Psoas muscle (tissue), 7 donors: ENCODE measurements at regions not wholly inside any gene's neighbourhood (a gene's known extent, or its start where the extent isn't known, plus 50 kb on each side); places are given as distances from the start of the nearest gene placed in this dataset.
"Not testable (repeated sequence)": the region's sequence is repeated elsewhere in the genome, so short reads cannot be mapped to it uniquely, and the experiment has no call there.

Source experiments
- ATAC-seq, 4 donors: fragments of 200-7000 bp; cut with Tn5 transposase; one replicate each; pipeline ENCODE4 v1.9.1; 2020; ENCODE audit warnings: moderate library complexity in 3 of 4, mild to moderate bottlenecking in 2 of 4
- DNase-seq, 2 donors: peaks; one replicate each; pipeline ENCODE4 v3.0.0-alpha.2; 2020
- H3K27ac ChIP-seq: fragments of 200-600 bp; one replicate; pipeline ENCODE4 v1.8.0; 2022
- H3K27me3 ChIP-seq, 3 donors: fragments of 200-600 bp in 1 of 3; one replicate each; pipeline versions ENCODE4 v1.6.1 to v1.8.0; 2013 to 2022; ENCODE audit warnings: low read length in 2 of 3, mild to moderate bottlenecking in 2 of 3, moderate library complexity in 1 of 3; ENCODE audit not compliant: insufficient read depth in 3 of 3
- H3K36me3 ChIP-seq, 2 donors: fragments of 200-600 bp in 1 of 2; one replicate each; pipeline versions ENCODE4 v1.6.1 to v1.8.0; 2013 to 2022; ENCODE audit warnings: low read depth in 1 of 2, mild to moderate bottlenecking in 1 of 2, moderate library complexity in 1 of 2; ENCODE audit not compliant: insufficient read depth in 1 of 2
- H3K4me1 ChIP-seq: fragments of 200-600 bp; one replicate; pipeline ENCODE4 v1.8.0; 2022
- H3K4me3 ChIP-seq: fragments of 200-600 bp; one replicate; pipeline ENCODE4 v1.8.0; 2022; ENCODE audit warnings: mild to moderate bottlenecking
- H3K9me3 ChIP-seq: fragments of 200-600 bp; one replicate; pipeline ENCODE4 v1.8.0; 2022
- CTCF ChIP-seq: fragments of 200-600 bp; IDR thresholded peaks from one replicate; pipeline ENCODE4 v1.8.0; 2022; ENCODE audit warnings: antibody characterized with exemption
- WGBS, 3 donors: extraction: QIAGEN DNeasy Blood & Tissue Kit; methylation state at CpG; one replicate each; pipeline versions ENCODE4 v1.1.6 to v1.1.7; 2013; 5-methylcytosine and 5-hydroxymethylcytosine counted together
- intact Hi-C, 2 donors: fragments of 100-400 bp; cut with DNase I; formaldehyde crosslinking; loops; one replicate each; pipeline versions ENCODE4 v1.11.0 to v1.14.2; 2022
- donor health status: healthy with polysubstance abuse.
- donor health status: DM: no; HTN: no; CAD: no; lungs with moderate emphysema.
- donor health status: Bipolar disorder and iron deficiency.
- donor health status: healthy.
- donor health status: DM: yes; HTN: yes; CAD: no.
- donor health status: DM: no; HTN: no; CAD: no.
- donor health status: DM: yes; HTN: yes; CAD: no.

GRCh38 chr4:178215309-178215708, 773.1 kb upstream of the AGA start:
- intact Hi-C loops, result no loop called here

GRCh38 chr4:178215763-178216162, 773.5 kb upstream of the AGA start:
- Histone ChIP-seq H3K9me3 (peaks cover 3% of the 10 kb centered on the region), H3K4me3 (no peak overlapping the region), H3K36me3 (no peaks in the 10 kb centered on the region), H3K27me3 (no peaks in the 10 kb centered on the region), H3K4me1 (no peaks in the 10 kb centered on the region), H3K27ac (no peak overlapping the region)
- no peak for DNase-seq
- WGBS, 3 donors, result 71 to 78% (median 72%) methylated on average over 1 of the region's 1 CpG
- no peak for ATAC-seq
- intact Hi-C loops, result no loop called here
- no peak for TF ChIP-seq CTCF

More at GRCh38 chr4:178215309-178215708, 773.1 kb upstream of the AGA start:
- H3K27ac ChIP-seq, result no peak overlapping the region
- H3K4me1 ChIP-seq, result no peaks in the 10 kb centered on the region
- no peak for ATAC-seq
- no peak overlapping the region for H3K4me3 ChIP-seq
- no peak for TF ChIP-seq CTCF
- peaks cover 3% of the 10 kb centered on the region for H3K9me3 ChIP-seq
- H3K27me3 ChIP-seq, result no peaks in the 10 kb centered on the region
- no peak for DNase-seq
- no peaks in the 10 kb centered on the region for H3K36me3 ChIP-seq
- WGBS, 3 donors, result 87 to 96% (median 95%) methylated on average over 2 of the region's 2 CpGs

DNA sequence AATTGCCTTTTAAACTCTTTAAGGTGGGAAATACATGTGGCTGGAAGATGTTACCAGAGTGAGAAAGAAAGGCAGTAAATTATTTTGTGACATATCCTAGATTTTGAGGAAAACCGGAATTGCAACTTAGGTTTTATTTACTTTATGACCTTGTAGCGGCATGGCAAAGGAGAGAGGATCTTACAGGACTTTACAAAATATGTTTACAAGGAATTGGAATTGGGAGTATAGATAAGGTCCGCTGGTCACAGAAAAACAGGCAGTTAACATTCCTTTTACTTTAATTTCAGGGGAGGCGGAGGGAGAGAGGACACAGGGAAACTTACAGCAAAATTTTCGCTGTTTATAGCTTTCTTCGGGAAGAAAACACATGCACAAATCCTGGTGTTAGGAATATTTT, 784.2 kb upstream of the AGA start:
- H3K4me3 ChIP-seq, H3K27me3 ChIP-seq, ATAC-seq, DNase-seq, H3K4me1 ChIP-seq, H3K36me3 ChIP-seq, H3K27ac ChIP-seq, intact Hi-C loops, H3K9me3 ChIP-seq: not testable (repeated sequence)
- WGBS, 3 donors, result 69 to 84% (median 78%) methylated on average over 5 of the region's 6 CpGs

- intact Hi-C loops, result no loop called here
- H3K27ac ChIP-seq, result no peak overlapping the region
- no peaks in the 10 kb centered on the region for H3K36me3 ChIP-seq
- TF ChIP-seq CTCF, result no peak
- no peaks in the 10 kb centered on the region for H3K27me3 ChIP-seq
- DNase-seq, result no peak
- ATAC-seq, result no peak
- no peaks in the 10 kb centered on the region for H3K9me3 ChIP-seq
- no peak overlapping the region for H3K4me3 ChIP-seq
- no peaks in the 10 kb centered on the region for H3K4me1 ChIP-seq
Measured at GRCh38 chr4:178233906-178234305, 791.7 kb upstream of the AGA start.

GRCh38 chr4:178240891-178241290, 798.7 kb upstream of the AGA start:
- H3K4me1 ChIP-seq, result no peaks in the 10 kb centered on the region
- H3K36me3 ChIP-seq, result no peaks in the 10 kb centered on the region
- DNase-seq (no peak), ATAC-seq (no peak)
- no peaks in the 10 kb centered on the region for H3K9me3 ChIP-seq
- H3K27me3 ChIP-seq, result no peaks in the 10 kb centered on the region
- intact Hi-C loops, result no loop called here
- WGBS, 3 donors, result 85 to 90% (median 85%) methylated on average over 9 of the region's 9 CpGs
- no peak overlapping the region for H3K27ac ChIP-seq
- no peak for TF ChIP-seq CTCF
- H3K4me3 ChIP-seq, result no peak overlapping the region
